Esophagus muscularis mucosa (tissue), 4 donors: ENCODE measurements at regions not wholly inside any gene's neighbourhood (a gene's known extent, or its start where the extent isn't known, plus 50 kb on each side); places are given as distances from the start of the nearest gene placed in this dataset.

ENCODE experiments used
- DNase-seq: peaks from one replicate; pipeline ENCODE4 v3.0.0-alpha.2; 2017; ENCODE audit errors: extremely low spot score
- H3K27ac ChIP-seq, 4 donors: fragments of 200-600 bp; sonication (generic); replicated peaks in 1 of 4; 1 replicate in 3 of 4; 2 replicates in 1 of 4; pipeline ENCODE4 v1.5.1; 2016 to 2019; ENCODE audit warnings: mild to moderate bottlenecking in 1 of 4
- H3K27me3 ChIP-seq, 4 donors: fragments of 200-600 bp; sonication (generic); one replicate each; pipeline versions ENCODE4 v1.5.1 to v1.6.0; 2016 to 2019
- H3K36me3 ChIP-seq, 4 donors: fragments of 200-600 bp; sonication (generic); one replicate each; pipeline ENCODE4 v1.5.1; 2016 to 2019
- H3K4me1 ChIP-seq, 4 donors: fragments of 200-600 bp; sonication (generic); one replicate each; pipeline ENCODE4 v1.5.1; 2016 to 2019
- H3K4me3 ChIP-seq, 4 donors: fragments of 200-600 bp; sonication (generic); 1 replicate in 2 of 4; 2 replicates in 2 of 4; pipeline ENCODE4 v1.5.1; 2016 to 2019; ENCODE audit warnings: mild to moderate bottlenecking in 4 of 4, moderate library complexity in 1 of 4
- H3K9me3 ChIP-seq, 4 donors: fragments of 200-600 bp; sonication (generic); 1 replicate in 3 of 4; 2 replicates in 1 of 4; pipeline ENCODE4 v1.5.1; 2016 to 2019
- CTCF ChIP-seq, 3 experiments: fragments of 200-600 bp in 2 of 3; fragments of 450-650 bp in 1 of 3; sonication (generic) in 2 of 3; IDR thresholded peaks; one replicate each; pipeline ENCODE4 v1.5.1; 2017 to 2019; ENCODE audit warnings: antibody characterized with exemption in 3 of 3, mild to moderate bottlenecking in 2 of 3, moderate library complexity in 1 of 3
- EP300 ChIP-seq: sonication (generic); formaldehyde crosslinking; IDR thresholded peaks from one replicate; pipeline ENCODE4 v1.6.1; 2017; ENCODE audit warnings: antibody characterized with exemption
- POLR2A ChIP-seq: fragments of 450-650 bp; IDR thresholded peaks from one replicate; pipeline ENCODE4 v1.6.1; 2017; ENCODE audit warnings: antibody characterized with exemption, moderate library complexity, mild to moderate bottlenecking, low read depth
- POLR2AphosphoS5 ChIP-seq, 2 donors: sonication (generic); formaldehyde crosslinking; IDR thresholded peaks; one replicate each; pipeline ENCODE4 v1.6.1; 2017; ENCODE audit warnings: antibody characterized with exemption in 2 of 2
- WGBS: methylation state at CpG from one replicate; pipeline ENCODE4 v1.1.5; 2018; 5-methylcytosine and 5-hydroxymethylcytosine counted together
- intact Hi-C: fragments of 100-400 bp; cut with DNase I; formaldehyde crosslinking; loops from one replicate; pipeline ENCODE4 v1.15.1; 2023

GRCh38 chr3:187949093-187949820, 204.0 kb upstream of the BCL6 start:
- intact Hi-C loops = no loop called here
- TF ChIP-seq POLR2AphosphoS5 (IDR thresholded peaks at IDR 0.05) (no peak), POLR2A (no peak), EP300 (no peak), CTCF (IDR thresholded peaks at IDR 0.05) (no peak)
- H3K27me3 ChIP-seq = no peaks in the 10 kb centered on the region
- WGBS = 89% methylated on average over 4 of the region's 4 CpGs
- no peak overlapping the region for H3K4me3 ChIP-seq
- peaks cover 0 to 10% (median 5%) of the 10 kb centered on the region in 4 donors for H3K4me1 ChIP-seq
- H3K36me3 ChIP-seq = no peaks in the 10 kb centered on the region
- no peak for DNase-seq
- H3K9me3 ChIP-seq = no peaks in the 10 kb centered on the region
- no peak overlapping the region for H3K27ac ChIP-seq

GRCh38 chr3:187950671-187951070, 203.3 kb upstream of the LPP start:
- 95% methylated on average over 4 of the region's 4 CpGs for WGBS
- Histone ChIP-seq H3K27me3 (no peaks in the 10 kb centered on the region), H3K9me3 (no peaks in the 10 kb centered on the region), H3K27ac (no peak overlapping the region), H3K4me3 (no peak overlapping the region), H3K36me3 (no peaks in the 10 kb centered on the region), H3K4me1 (peaks cover 10 to 24% (median 19%) of the 10 kb centered on the region in 4 donors)
- DNase-seq = no peak
- intact Hi-C loops = no loop called here
- no peak for TF ChIP-seq POLR2AphosphoS5 (IDR thresholded peaks at IDR 0.05)
- no peak for TF ChIP-seq POLR2A
- TF ChIP-seq CTCF (IDR thresholded peaks at IDR 0.05) = no peak
- TF ChIP-seq EP300 = no peak

GRCh38 chr3:187951452-187952190, 202.3 kb upstream of the LPP start:
- TF ChIP-seq CTCF (IDR thresholded peaks at IDR 0.05) (no peak), EP300 (no peak), POLR2AphosphoS5 (IDR thresholded peaks at IDR 0.05) (no peak), POLR2A (no peak)
- H3K27me3 ChIP-seq = no peaks in the 10 kb centered on the region
- 35% methylated on average over 1 of the region's 1 CpG for WGBS
- H3K36me3 ChIP-seq = no peaks in the 10 kb centered on the region
- no peak overlapping the region for H3K27ac ChIP-seq
- intact Hi-C loops = no loop called here
- H3K4me3 ChIP-seq = no peak overlapping the region
- peaks cover 12 to 25% (median 21%) of the 10 kb centered on the region in 4 donors for H3K4me1 ChIP-seq
- DNase-seq = no peak
- H3K9me3 ChIP-seq = no peaks in the 10 kb centered on the region

- WGBS = 89% methylated on average over 4 of the region's 4 CpGs
- Histone ChIP-seq H3K4me1 (peaks cover 17 to 35% (median 22%) of the 10 kb centered on the region in 4 donors), H3K27me3 (no peaks in the 10 kb centered on the region), H3K9me3 (no peaks in the 10 kb centered on the region), H3K4me3 (no peak overlapping the region), H3K27ac (no peak overlapping the region), H3K36me3 (no peaks in the 10 kb centered on the region)
- no peak for DNase-seq
- TF ChIP-seq POLR2AphosphoS5 (IDR thresholded peaks at IDR 0.05) = no peak
- no peak for TF ChIP-seq POLR2A
- intact Hi-C loops = no loop called here
These were observed 201.1 kb upstream of the LPP start for GRCh38 chr3:187952849-187953248.

- peak overlapping the region; percentile 38 to 64 (median 55) for H3K27ac ChIP-seq
- no peaks in the 10 kb centered on the region for H3K9me3 ChIP-seq
- no peaks in the 10 kb centered on the region for H3K27me3 ChIP-seq
- no peak for TF ChIP-seq POLR2AphosphoS5 (IDR thresholded peaks at IDR 0.05)
- TF ChIP-seq EP300 = no peak
- TF ChIP-seq CTCF (IDR thresholded peaks at IDR 0.05) = no peak
- TF ChIP-seq POLR2A = no peak
- peaks cover 16 to 31% (median 18%) of the 10 kb centered on the region in 4 donors for H3K4me1 ChIP-seq
- intact Hi-C loops = no loop called here
- no peaks in the 10 kb centered on the region for H3K36me3 ChIP-seq
- DNase-seq = no peak
- no peak overlapping the region for H3K4me3 ChIP-seq
- 90% methylated on average over 2 of the region's 2 CpGs for WGBS
These were observed 199.5 kb upstream of the LPP start for GRCh38 chr3:187954516-187954872.
